GM20000 (cell line): ENCODE measurements at regions not wholly inside any gene's neighbourhood (a gene's known extent, or its start where the extent isn't known, plus 50 kb on each side); places are given as distances from the start of the nearest gene placed in this dataset.

ENCODE experiments used
- DNase-seq: peaks from one replicate; pipeline ENCODE4 v3.0.0; 2012; ENCODE audit warnings: low spot score
- CTCF ChIP-seq: IDR thresholded peaks from 2 replicates; pipeline ENCODE4 v1.5.1; 2012; ENCODE audit warnings: mild to moderate bottlenecking, control low read depth; ENCODE audit errors: extremely low read depth, missing control alignments

GRCh38 chr5:174655351-174655750, 69.0 kb upstream of the MSX2 start:
- no peak for DNase-seq
- no peak for TF ChIP-seq CTCF

- TF ChIP-seq CTCF, result no peak
- DNase-seq, result no peak
Measured at GRCh38 chr5:174664180-174664850, 60.1 kb upstream of the MSX2 start.

DNA sequence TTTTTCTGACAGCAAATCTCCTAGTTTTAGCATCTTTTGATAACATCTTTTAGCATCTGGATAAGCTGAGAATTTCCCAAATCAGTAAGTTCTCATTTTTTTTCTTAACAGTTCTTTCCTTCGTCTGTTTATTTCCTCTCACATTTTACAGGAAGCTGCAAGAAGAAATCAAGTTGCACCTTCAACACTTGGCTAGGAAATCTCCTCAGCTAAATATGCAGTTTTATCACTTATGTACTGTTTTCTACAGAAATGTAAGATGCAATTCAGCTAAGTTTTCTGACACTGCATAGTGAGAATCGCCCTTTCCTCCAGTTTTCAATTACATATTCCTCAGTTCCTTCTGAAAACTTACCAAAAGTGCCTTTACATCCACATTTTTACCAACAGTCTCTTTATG, 59.0 kb upstream of the MSX2 start:
- no peak for TF ChIP-seq CTCF
- no peak for DNase-seq

DNA sequence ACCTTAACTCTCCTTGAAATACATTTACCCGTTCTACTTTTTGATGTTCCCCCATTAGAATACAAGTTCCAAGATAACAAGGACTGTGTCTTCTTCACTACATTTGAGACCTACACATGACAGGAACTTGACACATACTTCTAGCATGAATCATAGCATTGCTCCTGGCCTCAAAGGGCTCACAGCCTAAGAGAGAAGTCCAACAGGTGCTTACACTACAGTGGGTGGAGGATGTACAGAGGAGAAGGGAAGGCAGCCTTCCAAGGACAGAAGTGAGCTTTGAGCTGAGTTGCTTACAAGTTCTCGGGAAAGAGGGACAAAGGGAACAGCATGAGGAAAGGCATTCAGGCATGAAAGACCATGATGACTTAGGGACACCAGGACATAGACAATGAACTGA, 56.9 kb upstream of the MSX2 start:
- no peak for TF ChIP-seq CTCF
- DNase-seq, result no peak

DNA sequence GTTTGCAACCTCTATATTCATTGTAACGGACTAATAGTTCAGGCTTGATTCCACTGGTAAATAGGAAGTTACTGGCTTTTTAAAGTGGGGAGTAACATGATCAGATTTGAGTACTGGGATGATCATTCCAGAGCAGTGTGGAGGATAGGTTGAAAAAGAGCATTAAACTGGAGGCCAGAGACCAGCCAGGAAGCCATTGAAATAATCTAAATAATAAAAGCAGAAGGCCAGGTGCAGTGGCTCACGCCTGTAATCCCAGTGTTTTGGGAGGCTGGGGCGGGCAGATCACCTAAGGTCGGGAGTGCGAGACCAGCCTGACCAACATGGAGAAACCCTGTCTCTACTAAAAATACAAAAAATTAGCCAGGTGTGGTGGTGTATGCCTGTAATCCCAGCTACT, 56.0 kb upstream of the MSX2 start:
- DNase-seq, result no peak
- no peak for TF ChIP-seq CTCF
